GM13977 (cell line): ENCODE measurements at regions not wholly inside any gene's neighbourhood (a gene's known extent, or its start where the extent isn't known, plus 50 kb on each side); places are given as distances from the start of the nearest gene placed in this dataset.
"Not testable (repeated sequence)": the region's sequence is repeated elsewhere in the genome, so short reads cannot be mapped to it uniquely, and the experiment has no call there.

ENCODE experiments used
- DNase-seq: peaks from one replicate; pipeline ENCODE4 v3.0.0; 2012; ENCODE audit warnings: low spot score
- CTCF ChIP-seq: IDR thresholded peaks from 2 replicates; pipeline ENCODE4 v1.5.1; 2012; ENCODE audit warnings: mild to moderate bottlenecking, control low read depth; ENCODE audit not compliant: insufficient read depth; ENCODE audit errors: extremely low read depth, missing control alignments
- in situ Hi-C: fragments of 300-500 bp; cut with MboI; formaldehyde crosslinking; loops from one replicate; pipeline ENCODE4 v1.12.0; 2022; ENCODE audit warnings: low sequenced_read_pairs, low pct_unique_long_range_greater_than_20kb, mixed read lengths, inconsistent platforms; ENCODE audit not compliant: unreplicated experiment

GRCh38 chr2:7633566-7634153 lies 716.4 kb downstream of the RNF144A start:
- in situ Hi-C loops: no loop called here
- TF ChIP-seq CTCF: no peak
- DNase-seq: no peak

GRCh38 chr2:7634409-7634808 lies 717.2 kb downstream of the RNF144A start:
- in situ Hi-C loops: no loop called here
- TF ChIP-seq CTCF: no peak

GRCh38 chr2:7639476-7639875 lies 722.3 kb downstream of the RNF144A start:
- in situ Hi-C loops: no loop called here
- no peak for TF ChIP-seq CTCF
- DNase-seq: no peak

More at GRCh38 chr2:7634409-7634808, 717.2 kb downstream of the RNF144A start:
- DNase-seq: no peak

GRCh38 chr2:7641272-7641671 lies 724.1 kb downstream of the RNF144A start:
- DNase-seq, in situ Hi-C loops: not testable (repeated sequence)

- TF ChIP-seq CTCF: no peak
- in situ Hi-C loops: no loop called here
- no peak for DNase-seq
These were observed 728.8 kb downstream of the RNF144A start for GRCh38 chr2:7646024-7646423.

- in situ Hi-C loops: no loop called here
- no peak for DNase-seq
- no peak for TF ChIP-seq CTCF
These were observed 729.4 kb downstream of the RNF144A start for GRCh38 chr2:7646661-7647060.

- in situ Hi-C loops: no loop called here
- no peak for TF ChIP-seq CTCF
- no peak for DNase-seq
These were observed 731.1 kb downstream of the RNF144A start for GRCh38 chr2:7648221-7648795.
